Bone marrow (tissue), 2 donors: ENCODE measurements at regions not wholly inside any gene's neighbourhood (a gene's known extent, or its start where the extent isn't known, plus 50 kb on each side); places are given as distances from the start of the nearest gene placed in this dataset.

Experiments
- DNase-seq, 2 donors: peaks; one replicate each; lab custom pipeline; 2025; lab: John Stamatoyannopoulos, UW

- DNase-seq: no peak
Observed at GRCh38 chr15:75134748-75135147, 66.9 kb upstream of the C15orf39 start.

- DNase-seq: no peak
Observed at GRCh38 chr15:75136118-75136517, 65.6 kb upstream of the C15orf39 start.

- no peak for DNase-seq
Observed at GRCh38 chr15:75136758-75137157, 64.9 kb upstream of the C15orf39 start.

- DNase-seq: no peak
Observed at GRCh38 chr15:75138016-75138999, 63.4 kb upstream of the C15orf39 start.

GRCh38 chr15:75140080-75140879 is 61.4 kb upstream of the C15orf39 start:
- DNase-seq: no peak

GRCh38 chr15:75142499-75142898 is 59.2 kb upstream of the C15orf39 start:
- no peak for DNase-seq

- DNase-seq: no peak
Observed at GRCh38 chr15:75143738-75144334, 57.8 kb upstream of the C15orf39 start.

GRCh38 chr15:75145027-75145841 is 56.4 kb upstream of the C15orf39 start:
- DNase-seq: no peak

GRCh38 chr15:75148280-75148679 is 53.4 kb upstream of the C15orf39 start:
- DNase-seq: no peak

GRCh38 chr15:75149867-75150709 is 51.6 kb upstream of the C15orf39 start:
- no peak for DNase-seq

- DNase-seq: no peak
Observed at GRCh38 chr15:75151214-75152128, 50.2 kb upstream of the C15orf39 start.
